ENCODE measurements at regions not wholly inside any gene's neighbourhood (a gene's known extent, or its start where the extent isn't known, plus 50 kb on each side); places are given as distances from the start of the nearest gene placed in this dataset.

- no peak overlapping the region for H3K4me3 ChIP-seq (replicated peaks; ENCODE audit: low read depth, low read length)
- TF ChIP-seq, protein P1, sequence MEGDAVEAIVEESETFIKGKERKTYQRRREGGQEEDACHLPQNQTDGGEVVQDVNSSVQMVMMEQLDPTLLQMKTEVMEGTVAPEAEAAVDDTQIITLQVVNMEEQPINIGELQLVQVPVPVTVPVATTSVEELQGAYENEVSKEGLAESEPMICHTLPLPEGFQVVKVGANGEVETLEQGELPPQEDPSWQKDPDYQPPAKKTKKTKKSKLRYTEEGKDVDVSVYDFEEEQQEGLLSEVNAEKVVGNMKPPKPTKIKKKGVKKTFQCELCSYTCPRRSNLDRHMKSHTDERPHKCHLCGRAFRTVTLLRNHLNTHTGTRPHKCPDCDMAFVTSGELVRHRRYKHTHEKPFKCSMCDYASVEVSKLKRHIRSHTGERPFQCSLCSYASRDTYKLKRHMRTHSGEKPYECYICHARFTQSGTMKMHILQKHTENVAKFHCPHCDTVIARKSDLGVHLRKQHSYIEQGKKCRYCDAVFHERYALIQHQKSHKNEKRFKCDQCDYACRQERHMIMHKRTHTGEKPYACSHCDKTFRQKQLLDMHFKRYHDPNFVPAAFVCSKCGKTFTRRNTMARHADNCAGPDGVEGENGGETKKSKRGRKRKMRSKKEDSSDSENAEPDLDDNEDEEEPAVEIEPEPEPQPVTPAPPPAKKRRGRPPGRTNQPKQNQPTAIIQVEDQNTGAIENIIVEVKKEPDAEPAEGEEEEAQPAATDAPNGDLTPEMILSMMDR (IDR thresholded peaks at IDR 0.05; ENCODE audit: insufficient read depth, low read length, poor library complexity, severe bottlenecking): no peak
- H3K36me3 ChIP-seq (ENCODE audit: control insufficient read depth, insufficient read depth, low read length): no peaks in the 10 kb centered on the region
- H3K27me3 ChIP-seq (replicated peaks; ENCODE audit: control insufficient read depth, insufficient read depth, low read length): no peaks in the 10 kb centered on the region
- DNase-seq (ENCODE audit: extremely low read depth, insufficient read length): no peak
Observed at GRCh38 chrX:109873574-109873973, 129.3 kb upstream of the TMEM164 start.

GRCh38 chrX:109873983-109874382 is 128.9 kb upstream of the TMEM164 start:
- no peak overlapping the region for H3K4me3 ChIP-seq (replicated peaks; ENCODE audit: low read depth, low read length)
- no peaks in the 10 kb centered on the region for H3K27me3 ChIP-seq (replicated peaks; ENCODE audit: control insufficient read depth, insufficient read depth, low read length)
- TF ChIP-seq, protein P1 (IDR thresholded peaks at IDR 0.05; ENCODE audit: insufficient read depth, low read length, poor library complexity, severe bottlenecking): no peak
- DNase-seq (ENCODE audit: extremely low read depth, insufficient read length): no peak
- H3K36me3 ChIP-seq (ENCODE audit: control insufficient read depth, insufficient read depth, low read length): no peaks in the 10 kb centered on the region

- no peak for DNase-seq (ENCODE audit: extremely low read depth, insufficient read length)
- TF ChIP-seq, protein P1 (IDR thresholded peaks at IDR 0.05; ENCODE audit: insufficient read depth, low read length, poor library complexity, severe bottlenecking): no peak
- Histone ChIP-seq H3K36me3 (ENCODE audit: control insufficient read depth, insufficient read depth, low read length) (no peaks in the 10 kb centered on the region), H3K27me3 (replicated peaks; ENCODE audit: control insufficient read depth, insufficient read depth, low read length) (no peaks in the 10 kb centered on the region), H3K4me3 (replicated peaks; ENCODE audit: low read depth, low read length) (no peak overlapping the region)
Observed at GRCh38 chrX:109874548-109874947, 128.4 kb upstream of the TMEM164 start.

GRCh38 chrX:109875831-109876230 is 127.1 kb upstream of the TMEM164 start:
- no peak for DNase-seq (ENCODE audit: extremely low read depth, insufficient read length)
- no peak overlapping the region for H3K4me3 ChIP-seq (replicated peaks; ENCODE audit: low read depth, low read length)
- TF ChIP-seq, protein P1 (IDR thresholded peaks at IDR 0.05; ENCODE audit: insufficient read depth, low read length, poor library complexity, severe bottlenecking): no peak
- H3K27me3 ChIP-seq (replicated peaks; ENCODE audit: control insufficient read depth, insufficient read depth, low read length): no peaks in the 10 kb centered on the region
- no peaks in the 10 kb centered on the region for H3K36me3 ChIP-seq (ENCODE audit: control insufficient read depth, insufficient read depth, low read length)

GRCh38 chrX:109878236-109878635 is 124.7 kb upstream of the TMEM164 start:
- H3K36me3 ChIP-seq (ENCODE audit: control insufficient read depth, insufficient read depth, low read length): no peaks in the 10 kb centered on the region
- no peaks in the 10 kb centered on the region for H3K27me3 ChIP-seq (replicated peaks; ENCODE audit: control insufficient read depth, insufficient read depth, low read length)
- H3K4me3 ChIP-seq (replicated peaks; ENCODE audit: low read depth, low read length): no peak overlapping the region
- DNase-seq (ENCODE audit: extremely low read depth, insufficient read length): no peak
- TF ChIP-seq, protein P1 (IDR thresholded peaks at IDR 0.05; ENCODE audit: insufficient read depth, low read length, poor library complexity, severe bottlenecking): no peak

- DNase-seq (ENCODE audit: extremely low read depth, insufficient read length): no peak
- Histone ChIP-seq H3K27me3 (replicated peaks; ENCODE audit: control insufficient read depth, insufficient read depth, low read length) (no peaks in the 10 kb centered on the region), H3K4me3 (replicated peaks; ENCODE audit: low read depth, low read length) (no peak overlapping the region), H3K36me3 (ENCODE audit: control insufficient read depth, insufficient read depth, low read length) (no peaks in the 10 kb centered on the region)
- TF ChIP-seq, protein P1 (IDR thresholded peaks at IDR 0.05; ENCODE audit: insufficient read depth, low read length, poor library complexity, severe bottlenecking): no peak
Observed at GRCh38 chrX:109879991-109880390, 122.9 kb upstream of the TMEM164 start.

All from GM06990 (cell line).